HepG2 (cell line): ENCODE measurements at regions not wholly inside any gene's neighbourhood (a gene's known extent, or its start where the extent isn't known, plus 50 kb on each side); places are given as distances from the start of the nearest gene placed in this dataset.

Source experiments
- ATAC-seq: fragments of 200-7000 bp; cut with Tn5 transposase; 3 replicates; pipeline ENCODE4 v1.9.1; 2020; ENCODE audit warnings: mild to moderate bottlenecking, moderate library complexity
- BruUV-seq: library from RNA; stranded (reverse); fragments of 400-500 nt; replicated peaks from 2 replicates; lab custom pipeline; 2021; lab: Mats Ljungman, UMichigan
- CTCF ChIA-PET: fragments of 300-600 bp; formaldehyde crosslinking; extraction: SDS; loops from one replicate; lab custom pipeline; 2021; ENCODE audit warnings: low total read pairs, inconsistent platforms, low intra/inter-chr PET ratio; lab: Yijun Ruan, JAX
- POLR2A ChIA-PET: fragments of 350-600 bp; sonication (Branson Sonifier 250); formaldehyde crosslinking; loops from one replicate; lab custom pipeline; 2020; ENCODE audit warnings: antibody characterized with exemption, inconsistent platforms; lab: Yijun Ruan, JAX
- DNase-seq: peaks from one replicate; pipeline ENCODE4 v3.0.0-alpha.2; 2015; ENCODE audit warnings: low spot score
- FAIRE-seq: peaks from 3 replicates; lab custom pipeline; 2011; peaks lifted over from hg19 to GRCh38; lab: Jason Lieb, UNC
- H2AFZ ChIP-seq: one replicate; pipeline ENCODE4 v1.6.1; 2011; ENCODE audit warnings: low read length, inconsistent platforms
- H3K27ac ChIP-seq: fragments of 300-600 bp; 3 replicates; pipeline ENCODE4 v1.8.0; 2011; ENCODE audit warnings: mixed run types, mild to moderate bottlenecking, mixed read lengths, low read length, inconsistent platforms; ENCODE audit not compliant: insufficient read depth; ENCODE audit errors: extremely low read length
- H3K27me3 ChIP-seq, 2 experiments: fragments of 200-600 bp in 1 of 2; 2 replicates in 1 of 2; 3 replicates in 1 of 2; pipeline versions ENCODE4 v1.6.0 to v1.8.0; 2011; ENCODE audit warnings: low read length in 2 of 2, mild to moderate bottlenecking in 2 of 2, moderate library complexity in 2 of 2, inconsistent platforms in 1 of 2; ENCODE audit not compliant: insufficient read depth in 2 of 2, control insufficient read depth in 1 of 2
- H3K36me3 ChIP-seq, 2 experiments: fragments of 200-600 bp in 1 of 2; replicated peaks in 1 of 2; 2 replicates in 1 of 2; 3 replicates in 1 of 2; pipeline versions ENCODE4 v1.5.1 to v1.8.0; 2011; ENCODE audit warnings: low read length in 2 of 2, inconsistent platforms in 1 of 2; ENCODE audit not compliant: insufficient read depth in 2 of 2, control insufficient read depth in 1 of 2
- H3K4me1 ChIP-seq: 2 replicates; pipeline ENCODE4 v1.5.1; 2012; ENCODE audit warnings: low read length, inconsistent platforms; ENCODE audit not compliant: insufficient read depth
- H3K4me2 ChIP-seq: 2 replicates; pipeline ENCODE4 v1.6.0; 2011; ENCODE audit warnings: low read depth, low read length, inconsistent platforms
- H3K4me3 ChIP-seq, 3 experiments: fragments of 200-600 bp in 1 of 3; sonication (generic), shearing (Covaris generic) in 1 of 3; replicated peaks in 1 of 3; 2 replicates each; pipeline ENCODE4 v1.5.1; 2011 to 2016; ENCODE audit warnings: low read length in 3 of 3, inconsistent platforms in 2 of 3, low read depth in 2 of 3, mild to moderate bottlenecking in 2 of 3, control low read depth in 1 of 3, mixed read lengths in 1 of 3; ENCODE audit not compliant: insufficient read depth in 1 of 3
- H3K79me2 ChIP-seq: one replicate; pipeline ENCODE4 v1.6.1; 2011; ENCODE audit warnings: low read length, inconsistent platforms; ENCODE audit not compliant: insufficient read depth
- H3K9ac ChIP-seq: 2 replicates; pipeline ENCODE4 v1.6.0; 2011; ENCODE audit warnings: mild to moderate bottlenecking, low read depth, low read length, inconsistent platforms; ENCODE audit not compliant: insufficient read depth
- H3K9me3 ChIP-seq: 2 replicates; pipeline ENCODE4 v1.5.1; 2012; ENCODE audit warnings: mild to moderate bottlenecking, low read length
- H4K20me1 ChIP-seq: 2 replicates; pipeline ENCODE4 v1.6.0; 2011; ENCODE audit warnings: inconsistent platforms, mild to moderate bottlenecking, low read length, moderate library complexity; ENCODE audit not compliant: insufficient read depth
- ATF3 ChIP-seq: sonication (generic); formaldehyde crosslinking; IDR thresholded peaks from 2 replicates; pipeline ENCODE4 v1.4.0; 2020; ENCODE audit warnings: missing genetic modification reagents
- DPF2 ChIP-seq: sonication (generic); formaldehyde crosslinking; IDR thresholded peaks from 2 replicates; pipeline ENCODE4 v1.4.0; 2020; ENCODE audit warnings: mild to moderate bottlenecking, low read depth, missing genetic modification reagents, borderline replicate concordance
- KDM1A ChIP-seq: IDR thresholded peaks from 2 replicates; pipeline ENCODE4 v1.6.1; 2016; ENCODE audit warnings: missing compliant biosample characterization
- KLF6 ChIP-seq: IDR thresholded peaks from 2 replicates; pipeline ENCODE4 v1.8.0; 2016; ENCODE audit warnings: missing biosample characterization, missing genetic modification reagents
- MAFK ChIP-seq, 2 experiments: IDR thresholded peaks in 1 of 2; conservative IDR thresholded peaks in 1 of 2; 2 replicates each; pipeline ENCODE4 v1.6.1; 2011; ENCODE audit warnings: improper control_type of control experiment in 2 of 2, low read length in 2 of 2
- NCOA2 ChIP-seq: sonication (generic); formaldehyde crosslinking; IDR thresholded peaks from 2 replicates; pipeline ENCODE4 v1.8.0; 2022; ENCODE audit warnings: inconsistent platforms
- ZBTB1 ChIP-seq: sonication (generic); formaldehyde crosslinking; IDR thresholded peaks from 2 replicates; pipeline ENCODE4 v1.4.0; 2020; ENCODE audit warnings: missing genetic modification reagents, borderline replicate concordance
- ZFX ChIP-seq: sonication (generic); formaldehyde crosslinking; IDR thresholded peaks from 2 replicates; pipeline ENCODE4 v1.4.0; 2020; ENCODE audit warnings: mild to moderate bottlenecking, low read depth, missing genetic modification reagents, moderate library complexity
- ZNF253 ChIP-seq: sonication (generic); formaldehyde crosslinking; IDR thresholded peaks from 2 replicates; pipeline ENCODE4 v1.8.0; 2022; ENCODE audit warnings: mild to moderate bottlenecking, missing genetic modification reagents, borderline replicate concordance
- ZNF558 ChIP-seq: sonication (generic); formaldehyde crosslinking; IDR thresholded peaks from 2 replicates; pipeline ENCODE4 v1.9.0; 2022; ENCODE audit warnings: mild to moderate bottlenecking, missing genetic modification reagents, borderline replicate concordance
- ZNF609 ChIP-seq: sonication (generic); formaldehyde crosslinking; IDR thresholded peaks from 2 replicates; pipeline ENCODE4 v1.4.0; 2020; ENCODE audit warnings: mild to moderate bottlenecking, missing genetic modification reagents, borderline replicate concordance
- ZSCAN12 ChIP-seq: sonication (generic); formaldehyde crosslinking; IDR thresholded peaks from 2 replicates; pipeline ENCODE4 v1.9.0; 2021; ENCODE audit warnings: mild to moderate bottlenecking, missing genetic modification reagents
- in situ Hi-C: cut with HindIII; loops from 2 replicates; pipeline ENCODE4 v1.10.0; 2017; ENCODE audit warnings: low pct_unique_long_range_greater_than_20kb; ENCODE audit not compliant: extremely low pct_ligation_motif_present
- intact Hi-C: fragments of 100-400 bp; cut with micrococcal nuclease; formaldehyde crosslinking; loops from one replicate; pipeline ENCODE4 v1.10.0; 2022; ENCODE audit not compliant: unreplicated experiment
- TF ChIP-seq, protein P1 (sequence below): sonication (generic); formaldehyde crosslinking; IDR thresholded peaks from 2 replicates; pipeline ENCODE4 v1.8.0; 2023; ENCODE audit warnings: mild to moderate bottlenecking, missing genetic modification reagents
- TF ChIP-seq, protein P2 (sequence below): sonication (generic); formaldehyde crosslinking; IDR thresholded peaks from 2 replicates; pipeline ENCODE4 v1.4.0; 2020; ENCODE audit warnings: mild to moderate bottlenecking, missing genetic modification reagents, borderline replicate concordance

- TF ChIP-seq ZNF609, result no peak
- TF ChIP-seq ATF3 (CRISPR knock-in tag), result no peak
- no peak for TF ChIP-seq ZNF253
- no peak for TF ChIP-seq ZFX (CRISPR knock-in tag)
- TF ChIP-seq, protein P1, sequence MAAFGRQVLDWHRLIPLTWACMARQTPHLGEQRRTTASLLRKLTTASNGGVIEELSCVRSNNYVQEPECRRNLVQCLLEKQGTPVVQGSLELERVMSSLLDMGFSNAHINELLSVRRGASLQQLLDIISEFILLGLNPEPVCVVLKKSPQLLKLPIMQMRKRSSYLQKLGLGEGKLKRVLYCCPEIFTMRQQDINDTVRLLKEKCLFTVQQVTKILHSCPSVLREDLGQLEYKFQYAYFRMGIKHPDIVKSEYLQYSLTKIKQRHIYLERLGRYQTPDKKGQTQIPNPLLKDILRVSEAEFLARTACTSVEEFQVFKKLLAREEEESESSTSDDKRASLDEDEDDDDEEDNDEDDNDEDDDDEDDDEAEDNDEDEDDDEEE, result no peak
These were observed 67.9 kb upstream of the CHSY3 start (continued) for GRCh38 chr5:129836321-129836720.

DNA sequence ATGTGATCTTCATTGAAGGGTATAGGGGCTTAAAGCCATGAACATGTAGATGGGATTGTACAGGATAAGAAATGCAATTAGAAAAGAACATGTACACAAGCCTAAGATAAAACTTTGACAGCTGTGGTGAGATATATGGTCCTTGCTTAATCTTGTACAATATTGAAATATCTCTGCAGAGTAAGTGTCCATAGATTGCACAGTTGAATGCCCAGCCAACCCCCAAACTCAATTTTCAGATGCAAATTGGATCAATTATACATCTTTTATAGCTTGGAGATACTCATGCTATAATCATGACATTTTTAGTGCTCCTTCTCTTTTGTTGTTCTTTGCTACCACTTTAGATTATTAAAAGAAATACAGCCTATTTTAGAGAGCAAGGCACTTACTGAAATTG, 59.5 kb upstream of the CHSY3 start:
- no peak for TF ChIP-seq KDM1A (CRISPR knock-in tag)
- no peak for TF ChIP-seq NCOA2 (CRISPR knock-in tag)
- TF ChIP-seq MAFK (conservative IDR thresholded peaks at IDR 0.05 in 1 of 2, IDR thresholded peaks at IDR 0.05 in 1 of 2; ENCODE audit: low read length in 2 of 2), result no peak
- no peak for TF ChIP-seq ZSCAN12 (CRISPR knock-in tag)
- TF ChIP-seq, protein P2, sequence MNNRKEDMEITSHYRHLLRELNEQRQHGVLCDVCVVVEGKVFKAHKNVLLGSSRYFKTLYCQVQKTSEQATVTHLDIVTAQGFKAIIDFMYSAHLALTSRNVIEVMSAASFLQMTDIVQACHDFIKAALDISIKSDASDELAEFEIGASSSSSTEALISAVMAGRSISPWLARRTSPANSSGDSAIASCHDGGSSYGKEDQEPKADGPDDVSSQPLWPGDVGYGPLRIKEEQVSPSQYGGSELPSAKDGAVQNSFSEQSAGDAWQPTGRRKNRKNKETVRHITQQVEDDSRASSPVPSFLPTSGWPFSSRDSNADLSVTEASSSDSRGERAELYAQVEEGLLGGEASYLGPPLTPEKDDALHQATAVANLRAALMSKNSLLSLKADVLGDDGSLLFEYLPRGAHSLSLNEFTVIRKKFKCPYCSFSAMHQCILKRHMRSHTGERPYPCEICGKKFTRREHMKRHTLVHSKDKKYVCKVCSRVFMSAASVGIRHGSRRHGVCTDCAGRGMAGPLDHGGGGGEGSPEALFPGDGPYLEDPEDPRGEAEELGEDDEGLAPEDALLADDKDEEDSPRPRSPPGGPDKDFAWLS, result no peak
- TF ChIP-seq KLF6 (CRISPR knock-in tag), result no peak
- no peak for TF ChIP-seq DPF2
- no peak for TF ChIP-seq ZNF558 (CRISPR knock-in tag)
- TF ChIP-seq ZBTB1 (CRISPR knock-in tag), result no peak
- no peak for DNase-seq
- H3K36me3 ChIP-seq, result no peaks in the 10 kb centered on the region
- no peak overlapping the region for H3K27ac ChIP-seq
- no peaks in the 10 kb centered on the region for H3K79me2 ChIP-seq
- no TSS peak for BruUV-seq
- H3K27me3 ChIP-seq, result no peaks in the 10 kb centered on the region
- POLR2A ChIA-PET, result no interaction called here
- no peak overlapping the region for H2AFZ ChIP-seq
- no peak overlapping the region for H3K9ac ChIP-seq
- H4K20me1 ChIP-seq, result no peaks in the 10 kb centered on the region
- H3K4me2 ChIP-seq, result no peak overlapping the region
- H3K4me1 ChIP-seq, result no peaks in the 10 kb centered on the region
- CTCF ChIA-PET, result no interaction called here
- intact Hi-C loops, result no loop called here
- in situ Hi-C loops, result no loop called here
- no peak overlapping the region for H3K4me3 ChIP-seq
- no peaks in the 10 kb centered on the region for H3K9me3 ChIP-seq
- ATAC-seq, result no peak
- FAIRE-seq, result no peak
